VCaP (cell line): ENCODE measurements at regions not wholly inside any gene's neighbourhood (a gene's known extent, or its start where the extent isn't known, plus 50 kb on each side); places are given as distances from the start of the nearest gene placed in this dataset.
A peak's percentile ranks its signal among the peaks of the same experiment; 100 is the strongest.

ENCODE experiments used
- H3K27ac ChIP-seq: fragments of 450-650 bp; 2 replicates; pipeline ENCODE4 v1.5.1; 2017
- CTCF ChIP-seq: fragments of 450-650 bp; conservative IDR thresholded peaks from 2 replicates; pipeline ENCODE4 v1.5.1; 2017; ENCODE audit warnings: mild to moderate bottlenecking, moderate library complexity

- no peak overlapping the region for H3K27ac ChIP-seq
- TF ChIP-seq CTCF, result no peak
Observed at GRCh38 chr1:221431961-221432360, 309.9 kb downstream of the DUSP10 start.

- H3K27ac ChIP-seq, result no peak overlapping the region
- peak; percentile 91 for TF ChIP-seq CTCF
Observed at GRCh38 chr1:221435504-221435904, 306.4 kb downstream of the DUSP10 start.

- TF ChIP-seq CTCF, result no peak
- no peak overlapping the region for H3K27ac ChIP-seq
Observed at GRCh38 chr1:221437171-221437570, 304.7 kb downstream of the DUSP10 start.

- no peak overlapping the region for H3K27ac ChIP-seq
- TF ChIP-seq CTCF, result no peak
Observed at GRCh38 chr1:221437926-221438325, 304.0 kb downstream of the DUSP10 start.

- H3K27ac ChIP-seq, result no peak overlapping the region
- no peak for TF ChIP-seq CTCF
Observed at GRCh38 chr1:221439008-221439746, 302.7 kb downstream of the DUSP10 start.

- TF ChIP-seq CTCF, result no peak
- no peak overlapping the region for H3K27ac ChIP-seq
Observed at GRCh38 chr1:221439747-221440501, 302.0 kb downstream of the DUSP10 start.

- no peak for TF ChIP-seq CTCF
- H3K27ac ChIP-seq, result no peak overlapping the region
Observed at GRCh38 chr1:221440658-221441057, 301.2 kb downstream of the DUSP10 start.
